ENCODE measurements at regions not wholly inside any gene's neighbourhood (a gene's known extent, or its start where the extent isn't known, plus 50 kb on each side); places are given as distances from the start of the nearest gene placed in this dataset.
A peak's percentile ranks its signal among the peaks of the same experiment; 100 is the strongest.

DNA sequence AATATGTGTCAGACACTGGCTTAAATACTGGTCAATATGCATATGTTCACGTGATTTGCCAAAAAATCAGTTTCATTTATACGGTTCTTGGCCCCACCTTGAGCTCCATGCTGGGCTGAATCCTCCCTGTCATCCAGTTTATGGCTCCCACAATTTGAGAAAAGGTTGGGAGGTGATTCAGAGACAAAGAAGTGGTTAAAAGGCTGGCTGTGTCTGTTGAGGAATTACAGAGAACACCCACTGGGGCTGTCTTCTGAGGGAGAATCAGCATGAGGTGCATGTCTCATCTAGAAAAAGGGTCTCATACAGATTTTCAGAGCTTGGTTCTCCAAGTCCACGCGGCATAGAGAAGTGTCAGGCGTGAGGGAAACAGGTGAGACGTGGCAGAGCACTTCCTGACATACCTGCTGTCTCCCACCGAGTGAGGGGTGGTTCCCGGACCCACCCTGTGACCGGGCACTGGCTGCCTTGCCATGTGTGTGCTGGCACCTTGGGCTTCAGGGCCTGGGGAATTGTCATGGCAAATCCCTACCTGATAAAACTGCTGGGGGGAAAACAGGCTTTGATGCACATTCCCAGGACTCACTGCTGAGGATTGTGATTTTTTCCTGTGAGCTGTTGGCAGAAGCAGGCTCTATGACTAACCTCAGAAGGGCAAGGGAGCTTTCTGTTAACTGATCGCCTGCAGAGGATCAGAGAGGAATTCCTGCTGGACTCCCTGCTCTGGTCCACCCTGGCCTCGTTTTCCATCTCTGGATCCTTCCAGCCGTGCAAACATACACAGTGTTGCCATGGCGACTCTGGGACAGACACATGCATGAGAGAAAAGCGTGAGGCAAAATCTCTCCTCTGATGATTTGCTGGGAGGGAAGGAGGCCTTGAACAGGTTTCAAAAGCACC, 223.6 kb downstream of the ADAMTS15 start:
- TF ChIP-seq, protein P1, sequence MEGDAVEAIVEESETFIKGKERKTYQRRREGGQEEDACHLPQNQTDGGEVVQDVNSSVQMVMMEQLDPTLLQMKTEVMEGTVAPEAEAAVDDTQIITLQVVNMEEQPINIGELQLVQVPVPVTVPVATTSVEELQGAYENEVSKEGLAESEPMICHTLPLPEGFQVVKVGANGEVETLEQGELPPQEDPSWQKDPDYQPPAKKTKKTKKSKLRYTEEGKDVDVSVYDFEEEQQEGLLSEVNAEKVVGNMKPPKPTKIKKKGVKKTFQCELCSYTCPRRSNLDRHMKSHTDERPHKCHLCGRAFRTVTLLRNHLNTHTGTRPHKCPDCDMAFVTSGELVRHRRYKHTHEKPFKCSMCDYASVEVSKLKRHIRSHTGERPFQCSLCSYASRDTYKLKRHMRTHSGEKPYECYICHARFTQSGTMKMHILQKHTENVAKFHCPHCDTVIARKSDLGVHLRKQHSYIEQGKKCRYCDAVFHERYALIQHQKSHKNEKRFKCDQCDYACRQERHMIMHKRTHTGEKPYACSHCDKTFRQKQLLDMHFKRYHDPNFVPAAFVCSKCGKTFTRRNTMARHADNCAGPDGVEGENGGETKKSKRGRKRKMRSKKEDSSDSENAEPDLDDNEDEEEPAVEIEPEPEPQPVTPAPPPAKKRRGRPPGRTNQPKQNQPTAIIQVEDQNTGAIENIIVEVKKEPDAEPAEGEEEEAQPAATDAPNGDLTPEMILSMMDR (IDR thresholded peaks at IDR 0.05; ENCODE audit: borderline replicate concordance): no peak
- intact Hi-C loops (cut with micrococcal nuclease): no loop called here
- Histone ChIP-seq H3K27me3 (ENCODE audit: low read depth) (no peaks in the 10 kb centered on the region), H3K27ac (replicated peaks) (peak overlapping the region; percentile 70), H3K9me3 (replicated peaks) (no peaks in the 10 kb centered on the region), H3K4me3 (no peak overlapping the region), H3K36me3 (no peaks in the 10 kb centered on the region), H3K4me1 (peaks cover 60% of the 10 kb centered on the region)
- DNase-seq: peak; percentile 69

DNA sequence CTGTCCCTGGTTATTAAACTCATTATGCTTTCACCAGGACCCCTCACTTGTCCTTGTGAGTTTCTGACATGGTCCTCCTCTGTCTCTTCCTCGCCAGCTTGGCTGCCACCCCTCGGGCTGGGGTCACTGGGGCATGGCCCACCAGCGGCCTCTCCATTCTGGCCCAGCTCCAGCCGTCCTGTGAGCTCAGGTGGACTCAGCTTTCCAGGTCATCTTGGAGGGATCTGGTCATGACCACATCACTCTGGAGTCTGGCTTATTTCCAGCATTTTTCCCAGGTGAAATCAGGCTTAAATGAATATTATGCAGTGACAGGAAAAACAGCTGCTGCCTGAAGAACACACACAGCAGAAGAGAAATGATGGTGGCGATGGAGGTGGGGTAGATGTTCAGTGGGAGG, 224.5 kb downstream of the ADAMTS15 start:
- H3K27ac ChIP-seq (replicated peaks): peak overlapping the region; percentile 70
- H3K4me3 ChIP-seq: no peak overlapping the region
- TF ChIP-seq, protein P1 (IDR thresholded peaks at IDR 0.05; ENCODE audit: borderline replicate concordance): no peak
- no peaks in the 10 kb centered on the region for H3K36me3 ChIP-seq
- no peaks in the 10 kb centered on the region for H3K9me3 ChIP-seq (replicated peaks)
- no peaks in the 10 kb centered on the region for H3K27me3 ChIP-seq (ENCODE audit: low read depth)
- no peak for DNase-seq
- H3K4me1 ChIP-seq: peaks cover 65% of the 10 kb centered on the region
- intact Hi-C loops (cut with micrococcal nuclease): no loop called here

DNA sequence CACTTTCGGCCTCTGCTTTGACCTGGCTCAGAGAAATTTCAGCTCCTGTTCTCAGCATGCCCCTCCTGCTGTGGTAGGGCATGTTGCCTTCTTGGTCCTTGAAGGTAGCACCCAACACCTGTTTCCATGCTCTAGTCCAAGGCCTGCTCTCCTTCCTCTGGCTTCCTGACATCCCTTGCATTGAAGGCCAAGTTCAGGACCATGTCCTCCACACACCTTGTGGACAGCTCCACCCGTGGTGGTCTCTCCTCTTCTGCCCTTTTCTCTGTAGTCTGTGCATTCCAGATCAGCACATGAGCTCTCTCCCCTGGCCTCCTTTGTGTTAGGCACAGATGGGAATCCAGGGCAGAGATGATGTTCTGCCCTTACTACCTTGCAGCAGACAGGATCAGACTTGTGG, 225.3 kb downstream of the ADAMTS15 start:
- Histone ChIP-seq H3K4me1 (peaks cover 69% of the 10 kb centered on the region), H3K36me3 (no peaks in the 10 kb centered on the region), H3K27me3 (ENCODE audit: low read depth) (no peaks in the 10 kb centered on the region), H3K4me3 (no peak overlapping the region), H3K9me3 (replicated peaks) (peaks cover 7% of the 10 kb centered on the region), H3K27ac (replicated peaks) (peak overlapping the region; percentile 90)
- intact Hi-C loops (cut with micrococcal nuclease): no loop called here
- TF ChIP-seq, protein P1 (IDR thresholded peaks at IDR 0.05; ENCODE audit: borderline replicate concordance): no peak
- no peak for DNase-seq

DNA sequence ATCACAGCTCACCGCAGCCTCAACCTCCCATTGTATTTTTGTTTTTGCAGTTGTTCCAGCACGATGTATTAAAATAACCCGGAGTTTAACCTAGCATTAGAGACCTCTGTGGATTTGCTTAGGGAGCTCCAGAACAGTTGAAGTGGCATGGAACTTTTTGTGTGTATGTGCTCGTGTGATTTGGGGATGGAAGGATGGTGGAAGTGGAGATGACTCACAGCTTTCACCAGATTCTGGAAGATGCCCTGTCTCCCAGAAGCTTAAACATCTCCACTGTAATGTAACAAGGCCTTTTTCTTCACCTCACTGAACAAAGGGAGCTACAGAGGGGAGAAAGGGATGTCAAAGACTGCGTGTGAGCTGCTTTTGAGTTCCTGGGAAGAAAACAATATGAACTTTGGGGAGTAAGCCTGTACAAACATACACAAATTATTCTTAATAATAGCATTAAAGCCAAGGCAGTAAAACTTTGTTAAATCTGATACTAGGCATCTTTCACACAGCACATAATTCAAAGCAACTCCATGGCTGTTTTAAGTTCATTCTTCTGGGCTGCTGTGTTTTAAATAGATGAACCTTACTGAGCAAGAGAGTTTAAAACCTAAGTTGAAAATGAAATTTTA, 226.4 kb downstream of the ADAMTS15 start:
- intact Hi-C loops (cut with micrococcal nuclease): no loop called here
- Histone ChIP-seq H3K27me3 (ENCODE audit: low read depth) (no peaks in the 10 kb centered on the region), H3K9me3 (replicated peaks) (peaks cover 18% of the 10 kb centered on the region), H3K4me1 (peaks cover 69% of the 10 kb centered on the region), H3K4me3 (no peak overlapping the region), H3K27ac (replicated peaks) (peak overlapping the region; percentile 90), H3K36me3 (no peaks in the 10 kb centered on the region)
- TF ChIP-seq, protein P1 (IDR thresholded peaks at IDR 0.05; ENCODE audit: borderline replicate concordance): no peak
- DNase-seq: no peak

DNA sequence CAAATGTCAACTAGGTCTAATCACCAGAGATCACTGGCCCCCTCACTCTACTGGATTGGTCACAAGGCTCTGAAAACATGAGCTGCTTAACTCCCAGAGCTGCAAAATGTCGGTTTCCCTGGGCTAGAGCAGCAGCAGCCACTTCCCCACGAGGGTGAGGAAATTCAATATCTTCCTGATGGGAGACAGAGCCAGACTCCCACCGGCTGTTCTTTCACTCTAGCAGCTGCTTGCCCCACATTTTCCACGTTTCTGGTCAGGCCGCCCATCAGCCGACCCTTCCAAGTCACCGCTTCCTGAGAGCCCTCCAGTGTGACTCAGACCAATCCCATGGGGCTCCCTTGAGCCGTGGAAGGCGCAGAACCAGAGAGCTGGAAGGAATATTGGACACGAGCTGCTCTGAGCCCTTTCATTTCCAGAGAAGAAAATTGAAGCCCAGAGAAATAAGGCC, 227.0 kb downstream of the ADAMTS15 start:
- intact Hi-C loops (cut with micrococcal nuclease): no loop called here
- no peaks in the 10 kb centered on the region for H3K27me3 ChIP-seq (ENCODE audit: low read depth)
- peak overlapping the region; percentile 90 for H3K27ac ChIP-seq (replicated peaks)
- peaks cover 24% of the 10 kb centered on the region for H3K9me3 ChIP-seq (replicated peaks)
- no peaks in the 10 kb centered on the region for H3K36me3 ChIP-seq
- H3K4me1 ChIP-seq: peaks cover 67% of the 10 kb centered on the region
- DNase-seq: peak; percentile 86
- TF ChIP-seq, protein P1 (IDR thresholded peaks at IDR 0.05; ENCODE audit: borderline replicate concordance): no peak
- H3K4me3 ChIP-seq: no peak overlapping the region
